Parathyroid adenoma (tissue), 2 donors: ENCODE measurements at regions not wholly inside any gene's neighbourhood (a gene's known extent, or its start where the extent isn't known, plus 50 kb on each side); places are given as distances from the start of the nearest gene placed in this dataset.

Experiments used
- H2AFZ ChIP-seq: fragments of 300-600 bp; sonication (generic); one replicate; pipeline ENCODE4 v1.7.0; 2017; ENCODE audit warnings: antibody characterized with exemption, mild to moderate bottlenecking
- H3K27ac ChIP-seq: fragments of 300-600 bp; sonication (generic); one replicate; pipeline ENCODE4 v1.7.0; 2017
- H3K27me3 ChIP-seq: fragments of 300-600 bp; sonication (generic); one replicate; pipeline ENCODE4 v1.7.0; 2017; ENCODE audit warnings: low read length; ENCODE audit not compliant: control insufficient read depth, insufficient read depth
- H3K36me3 ChIP-seq: fragments of 300-600 bp; sonication (generic); one replicate; pipeline ENCODE4 v1.7.0; 2017; ENCODE audit warnings: low read length; ENCODE audit not compliant: control insufficient read depth, insufficient read depth
- H3K4me1 ChIP-seq: fragments of 300-600 bp; sonication (generic); one replicate; pipeline ENCODE4 v1.7.0; 2017; ENCODE audit warnings: control low read depth
- H3K4me2 ChIP-seq: fragments of 300-600 bp; sonication (generic); one replicate; pipeline ENCODE4 v1.7.0; 2017; ENCODE audit warnings: low read length
- H3K4me3 ChIP-seq: fragments of 300-600 bp; sonication (generic); one replicate; pipeline ENCODE4 v1.7.0; 2017; ENCODE audit warnings: low read depth, low read length
- H3K79me2 ChIP-seq: fragments of 300-600 bp; sonication (generic); one replicate; pipeline ENCODE4 v1.7.0; 2017; ENCODE audit warnings: control low read depth
- H3K9ac ChIP-seq: fragments of 300-600 bp; sonication (generic); one replicate; pipeline ENCODE4 v1.7.0; 2017; ENCODE audit warnings: mild to moderate bottlenecking
- H3K9me3 ChIP-seq: fragments of 300-600 bp; sonication (generic); one replicate; pipeline ENCODE4 v1.7.0; 2017; ENCODE audit warnings: low read length; ENCODE audit not compliant: control insufficient read depth
- CTCF ChIP-seq: fragments of 300-600 bp; sonication (generic); IDR thresholded peaks from one replicate; pipeline ENCODE4 v1.7.0; 2017; ENCODE audit warnings: antibody characterized with exemption, mild to moderate bottlenecking
- donor health status: primary hyperparathyroidism.

- Histone ChIP-seq H3K4me3 (no peak overlapping the region), H3K4me1 (no peaks in the 10 kb centered on the region), H3K79me2 (no peaks in the 10 kb centered on the region), H3K36me3 (no peaks in the 10 kb centered on the region), H2AFZ (no peak overlapping the region), H3K4me2 (no peak overlapping the region), H3K9ac (no peak overlapping the region), H3K9me3 (no peaks in the 10 kb centered on the region), H3K27ac (no peak overlapping the region), H3K27me3 (no peaks in the 10 kb centered on the region)
- TF ChIP-seq CTCF = no peak
These were observed 662.8 kb downstream of the BRD1 start for GRCh38 chr22:49164773-49165320.

- H3K27me3 ChIP-seq = no peaks in the 10 kb centered on the region
These were observed 663.5 kb downstream of the BRD1 start for GRCh38 chr22:49163960-49164690.

GRCh38 chr22:49163258-49163959 lies 664.3 kb downstream of the BRD1 start:
- H3K4me2 ChIP-seq = no peak overlapping the region
- H2AFZ ChIP-seq = no peak overlapping the region
- no peaks in the 10 kb centered on the region for H3K4me1 ChIP-seq
- no peaks in the 10 kb centered on the region for H3K27me3 ChIP-seq
- no peaks in the 10 kb centered on the region for H3K9me3 ChIP-seq
- H3K27ac ChIP-seq = no peak overlapping the region
- no peak overlapping the region for H3K4me3 ChIP-seq
- no peak for TF ChIP-seq CTCF
- no peaks in the 10 kb centered on the region for H3K79me2 ChIP-seq
- H3K9ac ChIP-seq = no peak overlapping the region
- no peaks in the 10 kb centered on the region for H3K36me3 ChIP-seq

More at GRCh38 chr22:49163960-49164690, 663.5 kb downstream of the BRD1 start:
- Histone ChIP-seq H3K36me3 (no peaks in the 10 kb centered on the region), H3K4me2 (no peak overlapping the region), H3K4me1 (no peaks in the 10 kb centered on the region), H3K9me3 (no peaks in the 10 kb centered on the region), H2AFZ (no peak overlapping the region), H3K27ac (no peak overlapping the region), H3K9ac (no peak overlapping the region), H3K79me2 (no peaks in the 10 kb centered on the region), H3K4me3 (no peak overlapping the region)
- TF ChIP-seq CTCF = no peak

- H2AFZ ChIP-seq = no peak overlapping the region
- no peaks in the 10 kb centered on the region for H3K4me1 ChIP-seq
- H3K4me3 ChIP-seq = no peak overlapping the region
- no peak overlapping the region for H3K9ac ChIP-seq
- H3K27ac ChIP-seq = no peak overlapping the region
- no peak overlapping the region for H3K4me2 ChIP-seq
- no peaks in the 10 kb centered on the region for H3K79me2 ChIP-seq
- no peaks in the 10 kb centered on the region for H3K27me3 ChIP-seq
- TF ChIP-seq CTCF = no peak
- H3K9me3 ChIP-seq = no peaks in the 10 kb centered on the region
- no peaks in the 10 kb centered on the region for H3K36me3 ChIP-seq
These were observed 664.8 kb downstream of the BRD1 start for GRCh38 chr22:49162841-49163240.
